ENCODE measurements at regions not wholly inside any gene's neighbourhood (a gene's known extent, or its start where the extent isn't known, plus 50 kb on each side); places are given as distances from the start of the nearest gene placed in this dataset.

GRCh38 chr17:77455111-77455890 lies 314.5 kb downstream of the SEC14L1 start:
- Mint-ChIP-seq H3K27me3 (ENCODE audit: low read depth) (no peaks in the 10 kb centered on the region), H3K27ac (peak overlapping the region; percentile 93), H3K4me1 (ENCODE audit: low read depth) (peaks cover 50% of the 10 kb centered on the region), H3K36me3 (ENCODE audit: low read depth) (peaks cover 74% of the 10 kb centered on the region), H3K9me3 (no peaks in the 10 kb centered on the region), H3K4me3 (ENCODE audit: low read depth) (peak overlapping the region; percentile 99)
- no peak for DNase-seq (ENCODE audit: low spot score)
- intact Hi-C loops (cut with micrococcal nuclease), result loop anchor here (10.0 kb wide), 2 partner anchors 670 to 720 kb away; partner anchors contain the start of genes MFSD11, SRSF2 and TMC6

GRCh38 chr17:77455891-77456260 lies 315.1 kb downstream of the SEC14L1 start:
- no peak for DNase-seq (ENCODE audit: low spot score)
- peaks cover 74% of the 10 kb centered on the region for H3K36me3 Mint-ChIP-seq (ENCODE audit: low read depth)
- peak overlapping the region; percentile 99 for H3K4me3 Mint-ChIP-seq (ENCODE audit: low read depth)
- no peaks in the 10 kb centered on the region for H3K27me3 Mint-ChIP-seq (ENCODE audit: low read depth)
- H3K9me3 Mint-ChIP-seq, result no peaks in the 10 kb centered on the region
- peaks cover 53% of the 10 kb centered on the region for H3K4me1 Mint-ChIP-seq (ENCODE audit: low read depth)
- intact Hi-C loops (cut with micrococcal nuclease), result loop anchor here (10.0 kb wide), 2 partner anchors 669 to 721 kb away; partner anchors contain the start of genes MFSD11, SRSF2 and TMC6
- peak overlapping the region; percentile 93 for H3K27ac Mint-ChIP-seq

DNA sequence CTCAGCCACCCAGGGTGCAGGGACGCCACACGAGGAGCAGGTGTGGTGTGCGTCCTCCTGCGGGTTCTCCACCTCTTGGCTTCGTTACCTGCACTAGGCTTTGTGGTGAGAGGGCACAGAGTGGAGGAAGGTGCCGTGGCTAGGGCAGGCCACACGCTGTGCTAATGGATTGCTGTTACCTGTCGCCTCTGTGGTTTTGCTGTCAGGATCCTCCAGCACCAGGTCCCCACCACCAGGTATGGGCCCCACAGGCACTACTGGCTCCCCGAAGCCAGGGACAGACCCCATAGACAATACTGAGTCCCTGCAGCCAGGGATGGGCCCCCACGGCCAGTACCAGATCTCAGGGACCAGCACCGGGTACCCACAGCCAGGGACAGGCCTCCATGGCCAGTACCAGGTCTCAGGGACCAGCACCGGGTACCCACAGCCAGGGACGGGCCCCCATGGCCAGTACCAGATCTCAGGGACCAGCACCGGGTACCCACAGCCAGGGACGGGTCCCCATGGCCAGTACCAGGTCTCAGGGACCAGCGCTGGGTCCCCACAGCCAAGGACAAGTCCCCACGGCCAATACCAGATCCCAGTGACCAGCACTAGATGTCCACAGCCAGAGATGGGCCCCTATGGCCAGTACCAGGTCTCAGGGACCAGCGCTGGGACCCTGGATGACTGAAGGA lies 315.6 kb downstream of the SEC14L1 start:
- H3K4me3 Mint-ChIP-seq (ENCODE audit: low read depth), result peak overlapping the region; percentile 99
- H3K4me1 Mint-ChIP-seq (ENCODE audit: low read depth), result peaks cover 57% of the 10 kb centered on the region
- no peaks in the 10 kb centered on the region for H3K27me3 Mint-ChIP-seq (ENCODE audit: low read depth)
- H3K36me3 Mint-ChIP-seq (ENCODE audit: low read depth), result peaks cover 77% of the 10 kb centered on the region
- no peak for DNase-seq (ENCODE audit: low spot score)
- intact Hi-C loops (cut with micrococcal nuclease), result loop anchor here (10.0 kb wide), 2 partner anchors 668 to 722 kb away; partner anchors contain the start of genes MFSD11, SRSF2 and TMC6
- H3K27ac Mint-ChIP-seq, result peak overlapping the region; percentile 99
- no peaks in the 10 kb centered on the region for H3K9me3 Mint-ChIP-seq

- Mint-ChIP-seq H3K27me3 (ENCODE audit: low read depth) (no peaks in the 10 kb centered on the region), H3K4me1 (ENCODE audit: low read depth) (peaks cover 62% of the 10 kb centered on the region), H3K27ac (peak overlapping the region; percentile 99), H3K9me3 (no peaks in the 10 kb centered on the region), H3K36me3 (ENCODE audit: low read depth) (peaks cover 76% of the 10 kb centered on the region), H3K4me3 (ENCODE audit: low read depth) (peak overlapping the region; percentile 99)
- DNase-seq (ENCODE audit: low spot score), result no peak
- intact Hi-C loops (cut with micrococcal nuclease), result loop anchor here (10.0 kb wide), 2 partner anchors 668 to 722 kb away; partner anchors contain the start of genes MFSD11, SRSF2 and TMC6
These were observed 316.3 kb downstream of the SEC14L1 start for GRCh38 chr17:77456951-77457548.

- no peak for DNase-seq (ENCODE audit: low spot score)
- Mint-ChIP-seq H3K4me3 (ENCODE audit: low read depth) (peak overlapping the region; percentile 99), H3K36me3 (ENCODE audit: low read depth) (peaks cover 71% of the 10 kb centered on the region), H3K27ac (peak overlapping the region; percentile 99), H3K4me1 (ENCODE audit: low read depth) (peaks cover 61% of the 10 kb centered on the region), H3K27me3 (ENCODE audit: low read depth) (no peaks in the 10 kb centered on the region), H3K9me3 (no peaks in the 10 kb centered on the region)
- intact Hi-C loops (cut with micrococcal nuclease), result loop anchor here (10.0 kb wide), 2 partner anchors 667 to 723 kb away; partner anchors contain the start of genes MFSD11, SRSF2 and TMC6
These were observed 316.9 kb downstream of the SEC14L1 start for GRCh38 chr17:77457572-77458201.

GRCh38 chr17:77458202-77459017 lies 317.6 kb downstream of the SEC14L1 start:
- no peaks in the 10 kb centered on the region for H3K27me3 Mint-ChIP-seq (ENCODE audit: low read depth)
- intact Hi-C loops (cut with micrococcal nuclease), result loop anchor here (10.0 kb wide), 2 partner anchors 666 to 724 kb away; partner anchors contain the start of genes MFSD11, SRSF2 and TMC6
- peaks cover 72% of the 10 kb centered on the region for H3K36me3 Mint-ChIP-seq (ENCODE audit: low read depth)
- H3K4me3 Mint-ChIP-seq (ENCODE audit: low read depth), result peak overlapping the region; percentile 99
- peak overlapping the region; percentile 99 for H3K27ac Mint-ChIP-seq
- peak; percentile 31 for DNase-seq (ENCODE audit: low spot score)
- H3K9me3 Mint-ChIP-seq, result no peaks in the 10 kb centered on the region
- peaks cover 65% of the 10 kb centered on the region for H3K4me1 Mint-ChIP-seq (ENCODE audit: low read depth)

GRCh38 chr17:77459018-77459755 lies 318.4 kb downstream of the SEC14L1 start:
- peak overlapping the region; percentile 99 for H3K4me3 Mint-ChIP-seq (ENCODE audit: low read depth)
- H3K9me3 Mint-ChIP-seq, result no peaks in the 10 kb centered on the region
- DNase-seq (ENCODE audit: low spot score), result no peak
- H3K36me3 Mint-ChIP-seq (ENCODE audit: low read depth), result peaks cover 67% of the 10 kb centered on the region
- H3K4me1 Mint-ChIP-seq (ENCODE audit: low read depth), result peaks cover 60% of the 10 kb centered on the region
- H3K27me3 Mint-ChIP-seq (ENCODE audit: low read depth), result no peaks in the 10 kb centered on the region
- H3K27ac Mint-ChIP-seq, result peak overlapping the region; percentile 99
- intact Hi-C loops (cut with micrococcal nuclease), result loop anchor here (10.0 kb wide), 2 partner anchors 666 to 724 kb away; partner anchors contain the start of genes MFSD11, SRSF2 and TMC6

- peaks cover 62% of the 10 kb centered on the region for H3K36me3 Mint-ChIP-seq (ENCODE audit: low read depth)
- no peaks in the 10 kb centered on the region for H3K9me3 Mint-ChIP-seq
- intact Hi-C loops (cut with micrococcal nuclease), result loop anchor here (1.0 to 2.0 kb wide), 3 partner anchors 12 to 56 kb away; no protein-coding TSS in a partner anchor
- peak overlapping the region; percentile 99 for H3K4me3 Mint-ChIP-seq (ENCODE audit: low read depth)
- peak overlapping the region; percentile 99 for H3K27ac Mint-ChIP-seq
- H3K4me1 Mint-ChIP-seq (ENCODE audit: low read depth), result peaks cover 63% of the 10 kb centered on the region
- H3K27me3 Mint-ChIP-seq (ENCODE audit: low read depth), result no peaks in the 10 kb centered on the region
- DNase-seq (ENCODE audit: low spot score), result no peak
These were observed 319.8 kb downstream of the SEC14L1 start for GRCh38 chr17:77460514-77461046.

- peaks cover 69% of the 10 kb centered on the region for H3K4me1 Mint-ChIP-seq (ENCODE audit: low read depth)
- intact Hi-C loops (cut with micrococcal nuclease), result loop anchor here (2.0 kb wide), 1 partner anchor 57 kb away; no protein-coding TSS in a partner anchor
- H3K4me3 Mint-ChIP-seq (ENCODE audit: low read depth), result peak overlapping the region; percentile 99
- H3K27ac Mint-ChIP-seq, result peak overlapping the region; percentile 99
- no peaks in the 10 kb centered on the region for H3K27me3 Mint-ChIP-seq (ENCODE audit: low read depth)
- peaks cover 60% of the 10 kb centered on the region for H3K36me3 Mint-ChIP-seq (ENCODE audit: low read depth)
- no peak for DNase-seq (ENCODE audit: low spot score)
- H3K9me3 Mint-ChIP-seq, result no peaks in the 10 kb centered on the region
These were observed 320.7 kb downstream of the SEC14L1 start for GRCh38 chr17:77461277-77462057.

- H3K27ac Mint-ChIP-seq, result peak overlapping the region; percentile 99
- intact Hi-C loops (cut with micrococcal nuclease), result no loop called here
- peak; percentile 57 for DNase-seq (ENCODE audit: low spot score)
- H3K4me3 Mint-ChIP-seq (ENCODE audit: low read depth), result peak overlapping the region; percentile 99
- peaks cover 70% of the 10 kb centered on the region for H3K4me1 Mint-ChIP-seq (ENCODE audit: low read depth)
- no peaks in the 10 kb centered on the region for H3K27me3 Mint-ChIP-seq (ENCODE audit: low read depth)
- peaks cover 64% of the 10 kb centered on the region for H3K36me3 Mint-ChIP-seq (ENCODE audit: low read depth)
- no peaks in the 10 kb centered on the region for H3K9me3 Mint-ChIP-seq
These were observed 321.3 kb downstream of the SEC14L1 start for GRCh38 chr17:77462090-77462489.

Measured in activated T-helper 2 cell treated with anti-CD3 and anti-CD28 coated beads, Interferon-gamma antibody, Interleukin-2, Interleukin-4, amounts not matched to agents 10 μg/mL and 5 μg/mL and 100 μg/mL, durations not matched to agents 14 hours and 24 hours and 36 hours (primary cell).